KOPT-K1 (cell line): ENCODE measurements at regions not wholly inside any gene's neighbourhood (a gene's known extent, or its start where the extent isn't known, plus 50 kb on each side); places are given as distances from the start of the nearest gene placed in this dataset.
"Not testable (repeated sequence)": the region's sequence is repeated elsewhere in the genome, so short reads cannot be mapped to it uniquely, and the experiment has no call there.

Experiments
- H3K27ac ChIP-seq: fragments of 200-600 bp; sonication (generic); 2 replicates; pipeline ENCODE4 v1.5.1; 2016; ENCODE audit warnings: antibody characterized with exemption, mild to moderate bottlenecking, low read depth, low read length; ENCODE audit not compliant: poor library complexity, severe bottlenecking
- H3K36me3 ChIP-seq: fragments of 200-600 bp; sonication (generic); 2 replicates; pipeline ENCODE4 v1.5.1; 2017; ENCODE audit warnings: antibody characterized with exemption, mild to moderate bottlenecking, low read length, moderate library complexity; ENCODE audit not compliant: insufficient read depth
- H3K9me3 ChIP-seq: fragments of 200-600 bp; sonication (generic); 2 replicates; pipeline ENCODE4 v1.5.1; 2017; ENCODE audit warnings: antibody characterized with exemption, low read length, mild to moderate bottlenecking; ENCODE audit not compliant: insufficient read depth, poor library complexity, severe bottlenecking

- H3K9me3 ChIP-seq, H3K27ac ChIP-seq, H3K36me3 ChIP-seq: not testable (repeated sequence)
These were observed 335.7 kb downstream of the SEC16B start for GRCh38 chr1:177634151-177634550.

- H3K36me3 ChIP-seq, result no peaks in the 10 kb centered on the region
- no peaks in the 10 kb centered on the region for H3K9me3 ChIP-seq
- H3K27ac ChIP-seq, result no peak overlapping the region
These were observed 336.8 kb downstream of the SEC16B start for GRCh38 chr1:177632923-177633615.

- H3K27ac ChIP-seq, result no peak overlapping the region
These were observed 338.1 kb downstream of the SEC16B start for GRCh38 chr1:177631770-177632169.

GRCh38 chr1:177629526-177629925 is 340.3 kb downstream of the SEC16B start:
- Histone ChIP-seq H3K36me3 (no peaks in the 10 kb centered on the region), H3K9me3 (no peaks in the 10 kb centered on the region), H3K27ac (no peak overlapping the region)

More at GRCh38 chr1:177631770-177632169, 338.1 kb downstream of the SEC16B start:
- Histone ChIP-seq H3K36me3 (no peaks in the 10 kb centered on the region), H3K9me3 (no peaks in the 10 kb centered on the region)

GRCh38 chr1:177627148-177627910 is 342.5 kb downstream of the SEC16B start:
- no peaks in the 10 kb centered on the region for H3K9me3 ChIP-seq
- no peaks in the 10 kb centered on the region for H3K36me3 ChIP-seq
- no peak overlapping the region for H3K27ac ChIP-seq

- H3K9me3 ChIP-seq, result no peaks in the 10 kb centered on the region
- H3K27ac ChIP-seq, result no peak overlapping the region
These were observed 349.1 kb downstream of the SEC16B start for GRCh38 chr1:177620636-177621190.

GRCh38 chr1:177615251-177615650 is 354.6 kb downstream of the SEC16B start:
- H3K36me3 ChIP-seq, result no peaks in the 10 kb centered on the region
- no peaks in the 10 kb centered on the region for H3K9me3 ChIP-seq
- H3K27ac ChIP-seq, result no peak overlapping the region

More at GRCh38 chr1:177620636-177621190, 349.1 kb downstream of the SEC16B start:
- no peaks in the 10 kb centered on the region for H3K36me3 ChIP-seq

- H3K36me3 ChIP-seq, result no peaks in the 10 kb centered on the region
- H3K9me3 ChIP-seq, result no peaks in the 10 kb centered on the region
- H3K27ac ChIP-seq, result no peak overlapping the region
These were observed 358.5 kb downstream of the SEC16B start for GRCh38 chr1:177611402-177611801.

- H3K9me3 ChIP-seq, result no peaks in the 10 kb centered on the region
- H3K36me3 ChIP-seq, result no peaks in the 10 kb centered on the region
- no peak overlapping the region for H3K27ac ChIP-seq
These were observed 359.9 kb downstream of the SEC16B start for GRCh38 chr1:177609953-177610352.

GRCh38 chr1:177600936-177601335 is 368.9 kb downstream of the SEC16B start:
- Histone ChIP-seq H3K9me3 (no peaks in the 10 kb centered on the region), H3K36me3 (no peaks in the 10 kb centered on the region), H3K27ac (no peak overlapping the region)

- no peaks in the 10 kb centered on the region for H3K36me3 ChIP-seq
- no peak overlapping the region for H3K27ac ChIP-seq
- H3K9me3 ChIP-seq, result no peaks in the 10 kb centered on the region
These were observed 369.5 kb downstream of the SEC16B start for GRCh38 chr1:177600321-177600720.

- H3K36me3 ChIP-seq, result no peaks in the 10 kb centered on the region
- H3K9me3 ChIP-seq, result no peaks in the 10 kb centered on the region
- no peak overlapping the region for H3K27ac ChIP-seq
These were observed 372.5 kb downstream of the SEC16B start for GRCh38 chr1:177597393-177597792.

- Histone ChIP-seq H3K9me3 (no peaks in the 10 kb centered on the region), H3K27ac (no peak overlapping the region), H3K36me3 (no peaks in the 10 kb centered on the region)
These were observed 373.4 kb downstream of the SEC16B start for GRCh38 chr1:177596485-177596884.

- H3K27ac ChIP-seq, result no peak overlapping the region
- H3K36me3 ChIP-seq, result no peaks in the 10 kb centered on the region
- no peaks in the 10 kb centered on the region for H3K9me3 ChIP-seq
These were observed 376.8 kb downstream of the SEC16B start for GRCh38 chr1:177593105-177593504.

- no peaks in the 10 kb centered on the region for H3K9me3 ChIP-seq
- no peak overlapping the region for H3K27ac ChIP-seq
- H3K36me3 ChIP-seq, result no peaks in the 10 kb centered on the region
These were observed 377.2 kb downstream of the SEC16B start for GRCh38 chr1:177592624-177593023.
